OCI-LY7 (cell line): ENCODE measurements at regions not wholly inside any gene's neighbourhood (a gene's known extent, or its start where the extent isn't known, plus 50 kb on each side); places are given as distances from the start of the nearest gene placed in this dataset.

Experiments
- BruUV-seq: library from RNA; stranded (reverse); fragments of 400-500 nt; replicated peaks from 2 replicates; lab custom pipeline; 2021; lab: Mats Ljungman, UMichigan
- CTCF ChIA-PET: fragments of 300-600 bp; sonication (Branson Sonifier 250); formaldehyde crosslinking; loops from one replicate; lab custom pipeline; 2022; ENCODE audit warnings: antibody characterized with exemption; ENCODE audit not compliant: unreplicated experiment; lab: Charles Lee
- POLR2A ChIA-PET: fragments of 300-600 bp; sonication (Branson Sonifier 250); formaldehyde crosslinking; loops from one replicate; lab custom pipeline; 2022; ENCODE audit warnings: antibody characterized with exemption; lab: Charles Lee
- DNase-seq: peaks from one replicate; pipeline ENCODE4 v3.0.0-alpha.2; 2015; ENCODE audit warnings: low spot score
- H2AFZ ChIP-seq: fragments of 200-600 bp; sonication (generic), shearing (Covaris generic); 2 replicates; pipeline ENCODE4 v1.6.1; 2014; ENCODE audit warnings: mild to moderate bottlenecking, antibody characterized with exemption, low read length, moderate library complexity
- H3K27ac ChIP-seq: fragments of 200-600 bp; sonication (generic); 2 replicates; pipeline ENCODE4 v1.5.1; 2014; ENCODE audit warnings: mixed run types, low read depth, mild to moderate bottlenecking, moderate library complexity, low read length, inconsistent platforms; ENCODE audit not compliant: poor library complexity, severe bottlenecking
- H3K36me3 ChIP-seq: fragments of 200-600 bp; sonication (generic); 2 replicates; pipeline ENCODE4 v1.6.1; 2014; ENCODE audit warnings: mild to moderate bottlenecking, antibody characterized with exemption, low read length, moderate library complexity, mixed read lengths; ENCODE audit not compliant: insufficient read depth
- H3K4me1 ChIP-seq: fragments of 200-600 bp; sonication (generic); 2 replicates; pipeline ENCODE4 v1.5.1; 2014; ENCODE audit warnings: mild to moderate bottlenecking, low read length; ENCODE audit not compliant: insufficient read depth, poor library complexity, severe bottlenecking
- H3K4me2 ChIP-seq: fragments of 200-600 bp; sonication (generic); 2 replicates; pipeline ENCODE4 v1.6.1; 2014; ENCODE audit warnings: mild to moderate bottlenecking, low read length
- H3K4me3 ChIP-seq: fragments of 200-600 bp; sonication (generic); 2 replicates; pipeline ENCODE4 v1.5.1; 2014; ENCODE audit warnings: mild to moderate bottlenecking, low read depth, low read length; ENCODE audit not compliant: poor library complexity, severe bottlenecking
- H3K79me2 ChIP-seq: fragments of 200-600 bp; sonication (generic); 2 replicates; pipeline ENCODE4 v1.6.1; 2016; ENCODE audit warnings: low read depth, mild to moderate bottlenecking, low read length, moderate library complexity, mixed read lengths; ENCODE audit not compliant: insufficient read depth
- H3K9me2 ChIP-seq: fragments of 200-600 bp; sonication (generic); 2 replicates; pipeline ENCODE4 v1.6.1; 2016; ENCODE audit warnings: mild to moderate bottlenecking, low read length, mixed read lengths; ENCODE audit not compliant: insufficient read depth
- H3K9me3 ChIP-seq: fragments of 200-600 bp; sonication (generic); 2 replicates; pipeline ENCODE4 v1.6.1; 2014; ENCODE audit warnings: mild to moderate bottlenecking, mixed run types, low read length, mixed read lengths
- H4K20me1 ChIP-seq: fragments of 200-600 bp; sonication (generic); 2 replicates; pipeline ENCODE4 v1.6.1; 2014; ENCODE audit warnings: mild to moderate bottlenecking, antibody characterized with exemption, low read length, moderate library complexity, mixed read lengths; ENCODE audit not compliant: insufficient read depth
- EZH2phosphoT487 ChIP-seq: fragments of 200-600 bp; sonication (generic); IDR thresholded peaks from 2 replicates; pipeline ENCODE4 v1.6.1; 2018; ENCODE audit warnings: low read depth, borderline replicate concordance, mild to moderate bottlenecking, mixed run types, antibody characterized with exemption, low read length, moderate library complexity, mixed read lengths
- intact Hi-C: fragments of 100-400 bp; cut with micrococcal nuclease; formaldehyde crosslinking; loops from one replicate; pipeline ENCODE4 v1.10.0; 2022; ENCODE audit not compliant: unreplicated experiment
- TF ChIP-seq, protein P1 (sequence below): fragments of 200-600 bp; sonication (generic); conservative IDR thresholded peaks from 2 replicates; pipeline ENCODE4 v1.5.1; 2014; ENCODE audit warnings: mild to moderate bottlenecking, antibody characterized with exemption, low read length, moderate library complexity, mixed read lengths

DNA sequence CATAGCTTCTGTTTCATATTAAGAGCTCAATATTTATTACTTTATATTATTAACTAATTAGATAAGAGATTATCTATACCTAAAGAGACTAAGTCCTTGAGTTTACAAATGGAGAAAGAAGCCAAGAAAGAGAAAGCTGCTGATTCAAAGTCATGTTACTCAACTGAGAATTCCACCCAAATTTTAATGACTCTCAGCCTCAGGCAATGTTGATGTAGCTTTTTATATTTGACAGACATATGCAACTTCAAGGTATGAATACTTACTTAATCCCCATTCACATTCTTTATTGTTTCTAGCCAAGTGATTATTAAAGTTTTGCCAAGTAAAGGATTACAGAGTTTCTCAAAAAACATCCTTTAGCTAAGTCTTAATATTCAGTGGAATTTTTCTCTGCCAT, 527.5 kb upstream of the NMUR2 start:
- DNase-seq: no peak
- Histone ChIP-seq H4K20me1 (no peaks in the 10 kb centered on the region), H3K4me3 (no peak overlapping the region), H3K4me2 (no peak overlapping the region), H3K79me2 (no peaks in the 10 kb centered on the region), H3K4me1 (no peaks in the 10 kb centered on the region), H3K9me2 (no peaks in the 10 kb centered on the region), H3K9me3 (no peaks in the 10 kb centered on the region), H3K36me3 (no peaks in the 10 kb centered on the region), H3K27ac (no peak overlapping the region), H2AFZ (no peak overlapping the region)
- intact Hi-C loops: no loop called here
- CTCF ChIA-PET: no interaction called here
- POLR2A ChIA-PET: interaction anchor here (0.6 to 0.9 kb wide), 3 partner anchors 25 to 1134 kb away, joined by 3 read pairs; no protein-coding TSS in a partner anchor
- BruUV-seq: no TSS peak
- no peak for TF ChIP-seq EZH2phosphoT487
- TF ChIP-seq, protein P1, sequence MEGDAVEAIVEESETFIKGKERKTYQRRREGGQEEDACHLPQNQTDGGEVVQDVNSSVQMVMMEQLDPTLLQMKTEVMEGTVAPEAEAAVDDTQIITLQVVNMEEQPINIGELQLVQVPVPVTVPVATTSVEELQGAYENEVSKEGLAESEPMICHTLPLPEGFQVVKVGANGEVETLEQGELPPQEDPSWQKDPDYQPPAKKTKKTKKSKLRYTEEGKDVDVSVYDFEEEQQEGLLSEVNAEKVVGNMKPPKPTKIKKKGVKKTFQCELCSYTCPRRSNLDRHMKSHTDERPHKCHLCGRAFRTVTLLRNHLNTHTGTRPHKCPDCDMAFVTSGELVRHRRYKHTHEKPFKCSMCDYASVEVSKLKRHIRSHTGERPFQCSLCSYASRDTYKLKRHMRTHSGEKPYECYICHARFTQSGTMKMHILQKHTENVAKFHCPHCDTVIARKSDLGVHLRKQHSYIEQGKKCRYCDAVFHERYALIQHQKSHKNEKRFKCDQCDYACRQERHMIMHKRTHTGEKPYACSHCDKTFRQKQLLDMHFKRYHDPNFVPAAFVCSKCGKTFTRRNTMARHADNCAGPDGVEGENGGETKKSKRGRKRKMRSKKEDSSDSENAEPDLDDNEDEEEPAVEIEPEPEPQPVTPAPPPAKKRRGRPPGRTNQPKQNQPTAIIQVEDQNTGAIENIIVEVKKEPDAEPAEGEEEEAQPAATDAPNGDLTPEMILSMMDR: no peak

DNA sequence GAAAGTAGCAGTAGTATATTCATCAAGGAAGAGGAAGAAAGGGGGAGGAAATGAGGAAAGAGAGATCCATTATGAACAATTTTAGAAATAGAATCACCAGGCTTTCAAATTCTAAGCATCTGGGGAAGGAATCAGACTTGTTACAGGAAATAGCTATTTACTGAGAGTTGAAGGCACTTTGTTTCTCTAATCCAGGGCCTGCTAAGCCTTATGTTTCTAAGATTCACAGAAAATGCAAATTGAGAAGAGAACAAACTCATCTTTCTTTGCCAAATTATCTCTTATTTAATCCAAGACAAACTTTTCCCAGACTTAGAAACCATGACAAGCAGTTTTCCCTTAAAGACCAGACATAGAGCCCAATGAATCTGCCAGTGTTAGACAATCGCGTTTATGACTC, 528.0 kb upstream of the NMUR2 start:
- Histone ChIP-seq H2AFZ (no peak overlapping the region), H3K27ac (no peak overlapping the region), H4K20me1 (no peaks in the 10 kb centered on the region), H3K9me2 (no peaks in the 10 kb centered on the region), H3K4me2 (no peak overlapping the region), H3K9me3 (no peaks in the 10 kb centered on the region), H3K4me1 (no peaks in the 10 kb centered on the region), H3K79me2 (no peaks in the 10 kb centered on the region), H3K36me3 (no peaks in the 10 kb centered on the region), H3K4me3 (no peak overlapping the region)
- intact Hi-C loops: no loop called here
- no TSS peak for BruUV-seq
- ChIA-PET POLR2A (no interaction called here), CTCF (no interaction called here)
- TF ChIP-seq, protein P1: no peak
- TF ChIP-seq EZH2phosphoT487: no peak
- DNase-seq: no peak

DNA sequence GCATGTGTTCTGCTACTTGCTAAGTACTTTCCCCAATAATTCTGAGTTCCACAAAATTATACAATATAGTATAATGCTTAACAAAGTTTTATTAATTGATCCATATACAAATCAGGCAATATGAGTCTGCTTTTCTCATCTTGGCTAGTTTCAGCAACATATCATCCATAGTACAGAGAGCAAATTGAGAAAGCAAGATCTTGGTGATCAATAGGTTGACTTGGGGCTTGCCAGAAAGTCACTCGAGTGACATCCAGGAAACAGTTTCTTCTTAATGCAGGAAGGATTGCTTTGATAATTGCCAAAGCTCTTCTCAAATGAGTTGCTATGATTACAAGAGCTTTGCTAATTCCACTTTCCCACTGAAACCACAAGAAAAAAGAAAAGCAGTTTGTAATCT, 533.6 kb upstream of the NMUR2 start:
- Histone ChIP-seq H3K36me3 (no peaks in the 10 kb centered on the region), H3K4me3 (no peak overlapping the region), H3K9me2 (no peaks in the 10 kb centered on the region), H3K4me2 (no peak overlapping the region), H3K79me2 (no peaks in the 10 kb centered on the region), H3K4me1 (no peaks in the 10 kb centered on the region), H3K27ac (no peak overlapping the region), H2AFZ (no peak overlapping the region), H3K9me3 (no peaks in the 10 kb centered on the region), H4K20me1 (no peaks in the 10 kb centered on the region)
- TF ChIP-seq, protein P1: no peak
- TF ChIP-seq EZH2phosphoT487: no peak
- BruUV-seq: no TSS peak
- CTCF ChIA-PET: no interaction called here
- POLR2A ChIA-PET: no interaction called here
- intact Hi-C loops: no loop called here
- no peak for DNase-seq
